A673 (cell line): ENCODE measurements at regions not wholly inside any gene's neighbourhood (a gene's known extent, or its start where the extent isn't known, plus 50 kb on each side); places are given as distances from the start of the nearest gene placed in this dataset.

Source experiments
- BruUV-seq: library from RNA; stranded (reverse); fragments of 400-500 nt; replicated peaks from 2 replicates; lab custom pipeline; 2021; lab: Mats Ljungman, UMichigan
- CTCF ChIA-PET: fragments of 300-600 bp; sonication (Branson Sonifier 250); formaldehyde crosslinking; loops from one replicate; lab custom pipeline; 2022; ENCODE audit warnings: antibody characterized with exemption; lab: Charles Lee
- POLR2A ChIA-PET: fragments of 300-600 bp; sonication (Branson Sonifier 250); formaldehyde crosslinking; loops from one replicate; lab custom pipeline; 2022; ENCODE audit warnings: antibody characterized with exemption; ENCODE audit not compliant: low non-redundant PET; lab: Charles Lee
- DNase-seq: peaks from one replicate; pipeline ENCODE4 v3.0.0-alpha.2; 2015; ENCODE audit warnings: low spot score
- H3K27ac ChIP-seq: fragments of 200-600 bp; sonication (generic); 2 replicates; pipeline ENCODE4 v1.5.1; 2016; ENCODE audit warnings: mixed run types, low read depth, mild to moderate bottlenecking, mixed read lengths, antibody characterized with exemption, low read length; ENCODE audit not compliant: poor library complexity, severe bottlenecking
- H3K27me3 ChIP-seq: fragments of 200-600 bp; sonication (generic); replicated peaks from 2 replicates; pipeline ENCODE4 v1.6.1; 2017; ENCODE audit warnings: mixed run types, low read depth, mild to moderate bottlenecking, mixed read lengths, antibody characterized with exemption, low read length; ENCODE audit not compliant: insufficient read depth, poor library complexity
- H3K36me3 ChIP-seq: fragments of 200-600 bp; sonication (generic); 2 replicates; pipeline ENCODE4 v1.6.1; 2016; ENCODE audit warnings: mixed run types, mild to moderate bottlenecking, mixed read lengths, antibody characterized with exemption, low read length; ENCODE audit not compliant: insufficient read depth, poor library complexity, severe bottlenecking
- H3K4me1 ChIP-seq: fragments of 200-600 bp; sonication (generic); 2 replicates; pipeline ENCODE4 v1.6.1; 2017; ENCODE audit warnings: mixed run types, mild to moderate bottlenecking, mixed read lengths, antibody characterized with exemption, low read length; ENCODE audit not compliant: insufficient read depth, poor library complexity, severe bottlenecking
- H3K4me3 ChIP-seq: fragments of 200-600 bp; sonication (generic); 2 replicates; pipeline ENCODE4 v1.5.1; 2016; ENCODE audit warnings: low read depth, mixed run types, mild to moderate bottlenecking, mixed read lengths, low read length; ENCODE audit not compliant: poor library complexity, severe bottlenecking
- H3K9me3 ChIP-seq: fragments of 200-600 bp; sonication (generic); 2 replicates; pipeline ENCODE4 v1.6.1; 2016; ENCODE audit warnings: mixed run types, low read depth, mild to moderate bottlenecking, mixed read lengths, antibody characterized with exemption, low read length; ENCODE audit not compliant: poor library complexity, severe bottlenecking
- CTCF ChIP-seq: fragments of 300-800, 200-600 bp; sonication (generic); conservative IDR thresholded peaks from 2 replicates; pipeline ENCODE4 v1.5.1; 2017; ENCODE audit warnings: low read depth, mild to moderate bottlenecking, antibody characterized with exemption, low read length, moderate library complexity, mixed read lengths
- EZH2 ChIP-seq: fragments of 200-600 bp; sonication (generic); IDR thresholded peaks from 2 replicates; pipeline ENCODE4 v1.6.1; 2017; ENCODE audit warnings: borderline replicate concordance, low read depth, mild to moderate bottlenecking, mixed read lengths, antibody characterized with exemption, low read length; ENCODE audit not compliant: poor library complexity, severe bottlenecking
- intact Hi-C: fragments of 100-400 bp; cut with micrococcal nuclease; formaldehyde crosslinking; loops from one replicate; pipeline ENCODE4 v1.10.0; 2022; ENCODE audit not compliant: unreplicated experiment

- no peaks in the 10 kb centered on the region for H3K9me3 ChIP-seq
- intact Hi-C loops, result no loop called here
- H3K4me1 ChIP-seq, result no peaks in the 10 kb centered on the region
- H3K27me3 ChIP-seq, result no peaks in the 10 kb centered on the region
- H3K36me3 ChIP-seq, result no peaks in the 10 kb centered on the region
- H3K27ac ChIP-seq, result no peak overlapping the region
- DNase-seq, result no peak
- CTCF ChIA-PET, result no interaction called here
- TF ChIP-seq CTCF (no peak), EZH2 (no peak)
- no peak overlapping the region for H3K4me3 ChIP-seq
- no TSS peak for BruUV-seq
- POLR2A ChIA-PET, result no interaction called here
Observed at GRCh38 chr5:179437341-179438001, 92.2 kb upstream of the ADAMTS2 start.

- TF ChIP-seq CTCF (no peak), EZH2 (no peak)
- CTCF ChIA-PET, result no interaction called here
- intact Hi-C loops, result no loop called here
- DNase-seq, result no peak
- Histone ChIP-seq H3K27ac (no peak overlapping the region), H3K36me3 (no peaks in the 10 kb centered on the region), H3K4me1 (no peaks in the 10 kb centered on the region), H3K9me3 (no peaks in the 10 kb centered on the region), H3K4me3 (no peak overlapping the region), H3K27me3 (no peaks in the 10 kb centered on the region)
- POLR2A ChIA-PET, result no interaction called here
- no TSS peak for BruUV-seq
Observed at GRCh38 chr5:179436321-179437122, 91.3 kb upstream of the ADAMTS2 start.

- TF ChIP-seq CTCF (no peak), EZH2 (no peak)
- DNase-seq, result no peak
- no peak overlapping the region for H3K27ac ChIP-seq
- CTCF ChIA-PET, result no interaction called here
- no peaks in the 10 kb centered on the region for H3K36me3 ChIP-seq
- no TSS peak for BruUV-seq
- POLR2A ChIA-PET, result no interaction called here
- H3K9me3 ChIP-seq, result no peaks in the 10 kb centered on the region
- no peaks in the 10 kb centered on the region for H3K4me1 ChIP-seq
- H3K27me3 ChIP-seq, result no peaks in the 10 kb centered on the region
- H3K4me3 ChIP-seq, result no peak overlapping the region
- intact Hi-C loops, result no loop called here
Observed at GRCh38 chr5:179435731-179436315, 90.6 kb upstream of the ADAMTS2 start.
